ENCODE measurements at regions not wholly inside any gene's neighbourhood (a gene's known extent, or its start where the extent isn't known, plus 50 kb on each side); places are given as distances from the start of the nearest gene placed in this dataset.

DNA sequence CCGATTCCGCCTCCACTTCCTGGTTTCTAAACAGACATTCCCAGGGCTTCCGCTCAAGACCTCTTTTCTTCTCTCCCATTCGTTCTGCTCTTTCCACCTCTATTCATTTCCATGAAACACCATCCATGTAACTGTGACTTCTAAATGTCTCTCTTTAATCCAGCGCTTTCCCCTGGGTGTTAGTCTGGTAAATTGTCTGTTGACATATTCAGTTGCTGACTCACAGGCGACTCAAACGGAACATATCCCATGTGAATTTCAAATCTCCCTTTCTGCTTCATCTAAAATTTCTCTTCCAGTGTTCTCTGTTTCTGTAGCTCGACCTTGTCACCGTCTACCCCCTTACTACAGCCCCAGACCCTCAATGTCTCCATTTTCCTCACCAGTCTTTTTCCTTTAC is 119.1 kb downstream of the PFKFB3 start:
- ChIA-PET POLR2A (no interaction called here), CTCF (no interaction called here)
- DNase-seq (ENCODE audit: extremely low spot score), result no peak
- TF ChIP-seq TARDBP (IDR thresholded peaks at IDR 0.05), result no peak
- no peak for TF ChIP-seq HDGF (IDR thresholded peaks at IDR 0.05; ENCODE audit: borderline replicate concordance)
- no peak for TF ChIP-seq FOXA1 (IDR thresholded peaks at IDR 0.05)
- TF ChIP-seq FOXK2 (IDR thresholded peaks at IDR 0.05), result no peak
- no peak for TF ChIP-seq FOXM1 (IDR thresholded peaks at IDR 0.05; ENCODE audit: borderline replicate concordance)
- TF ChIP-seq BHLHE40 (IDR thresholded peaks at IDR 0.05; ENCODE audit: borderline replicate concordance), result no peak
- TF ChIP-seq L3MBTL2 (conservative IDR thresholded peaks at IDR 0.05), result no peak
- no peak for TF ChIP-seq CTBP1 (IDR thresholded peaks at IDR 0.05; ENCODE audit: borderline replicate concordance)
- TF ChIP-seq ARNT (IDR thresholded peaks at IDR 0.05), result no peak
- TF ChIP-seq, protein P1, sequence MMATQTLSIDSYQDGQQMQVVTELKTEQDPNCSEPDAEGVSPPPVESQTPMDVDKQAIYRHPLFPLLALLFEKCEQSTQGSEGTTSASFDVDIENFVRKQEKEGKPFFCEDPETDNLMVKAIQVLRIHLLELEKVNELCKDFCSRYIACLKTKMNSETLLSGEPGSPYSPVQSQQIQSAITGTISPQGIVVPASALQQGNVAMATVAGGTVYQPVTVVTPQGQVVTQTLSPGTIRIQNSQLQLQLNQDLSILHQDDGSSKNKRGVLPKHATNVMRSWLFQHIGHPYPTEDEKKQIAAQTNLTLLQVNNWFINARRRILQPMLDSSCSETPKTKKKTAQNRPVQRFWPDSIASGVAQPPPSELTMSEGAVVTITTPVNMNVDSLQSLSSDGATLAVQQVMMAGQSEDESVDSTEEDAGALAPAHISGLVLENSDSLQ (IDR thresholded peaks at IDR 0.05), result no peak
- no peak for TF ChIP-seq LEF1 (IDR thresholded peaks at IDR 0.05; ENCODE audit: borderline replicate concordance)
- no peak for TF ChIP-seq SUZ12 (IDR thresholded peaks at IDR 0.05)
- TF ChIP-seq SP1 (IDR thresholded peaks at IDR 0.05), result no peak
- no peak for TF ChIP-seq ZNF384 (IDR thresholded peaks at IDR 0.05)
- TF ChIP-seq ELF4 (IDR thresholded peaks at IDR 0.05), result no peak
- no peak for TF ChIP-seq NFRKB (IDR thresholded peaks at IDR 0.05)

DNA sequence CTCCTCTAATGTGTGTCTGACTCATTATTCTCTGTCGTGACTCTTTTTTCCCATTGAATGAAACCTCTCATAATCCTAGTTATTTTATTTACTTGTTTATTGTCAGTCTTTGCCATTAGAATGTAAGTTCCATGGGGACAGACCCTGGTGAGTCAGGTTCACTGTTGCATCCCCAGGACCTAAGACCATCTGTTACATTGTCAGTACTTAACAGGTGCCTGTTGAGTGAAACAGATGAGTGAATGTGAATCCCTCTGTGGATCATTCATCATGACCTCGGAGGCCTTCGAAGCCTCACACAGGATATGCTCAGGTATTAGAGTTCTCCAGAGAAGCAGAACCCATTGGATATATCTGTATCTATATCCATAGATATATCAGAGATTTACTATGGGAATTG is 120.1 kb downstream of the PFKFB3 start:
- ChIA-PET POLR2A (no interaction called here), CTCF (no interaction called here)
- no peak for TF ChIP-seq LEF1 (IDR thresholded peaks at IDR 0.05; ENCODE audit: borderline replicate concordance)
- no peak for DNase-seq (ENCODE audit: extremely low spot score)

- TF ChIP-seq TARDBP (IDR thresholded peaks at IDR 0.05) (no peak), HDGF (IDR thresholded peaks at IDR 0.05; ENCODE audit: borderline replicate concordance) (no peak)
- POLR2A ChIA-PET, result no interaction called here
- DNase-seq (ENCODE audit: extremely low spot score), result no peak
- CTCF ChIA-PET, result no interaction called here
Measured at GRCh38 chr10:6327961-6328698, 125.4 kb downstream of the PFKFB3 start.

GRCh38 chr10:6328699-6329423 is 126.1 kb downstream of the PFKFB3 start:
- POLR2A ChIA-PET, result no interaction called here
- CTCF ChIA-PET, result no interaction called here
- TF ChIP-seq ZNF384 (IDR thresholded peaks at IDR 0.05), result no peak
- TF ChIP-seq BHLHE40 (IDR thresholded peaks at IDR 0.05; ENCODE audit: borderline replicate concordance), result no peak
- no peak for DNase-seq (ENCODE audit: extremely low spot score)

GRCh38 chr10:6333086-6333485 is 130.4 kb downstream of the PFKFB3 start:
- ChIA-PET POLR2A (no interaction called here), CTCF (no interaction called here)
- no peak for DNase-seq (ENCODE audit: extremely low spot score)
- TF ChIP-seq SP1 (IDR thresholded peaks at IDR 0.05), result no peak
- no peak for TF ChIP-seq TARDBP (IDR thresholded peaks at IDR 0.05)
- no peak for TF ChIP-seq ZNF384 (IDR thresholded peaks at IDR 0.05)
- no peak for TF ChIP-seq FOXK2 (IDR thresholded peaks at IDR 0.05)
- no peak for TF ChIP-seq L3MBTL2 (conservative IDR thresholded peaks at IDR 0.05)
- TF ChIP-seq NFRKB (IDR thresholded peaks at IDR 0.05), result no peak
- TF ChIP-seq ARNT (IDR thresholded peaks at IDR 0.05), result no peak
- no peak for TF ChIP-seq LEF1 (IDR thresholded peaks at IDR 0.05; ENCODE audit: borderline replicate concordance)
- no peak for TF ChIP-seq HDGF (IDR thresholded peaks at IDR 0.05; ENCODE audit: borderline replicate concordance)
- no peak for TF ChIP-seq FOXA1 (IDR thresholded peaks at IDR 0.05)

GRCh38 chr10:6333973-6334372 is 131.2 kb downstream of the PFKFB3 start:
- no peak for DNase-seq (ENCODE audit: extremely low spot score)
- ChIA-PET POLR2A (no interaction called here), CTCF (interaction anchor here (1.3 kb wide), 1 partner anchor 68 kb away, joined by 3 read pairs; no protein-coding TSS in a partner anchor)
- TF ChIP-seq TARDBP (IDR thresholded peaks at IDR 0.05), result no peak

GRCh38 chr10:6336016-6336415 is 133.3 kb downstream of the PFKFB3 start:
- POLR2A ChIA-PET, result no interaction called here
- no peak for DNase-seq (ENCODE audit: extremely low spot score)
- TF ChIP-seq L3MBTL2 (conservative IDR thresholded peaks at IDR 0.05) (no peak), FOXK2 (IDR thresholded peaks at IDR 0.05) (no peak), ZNF384 (IDR thresholded peaks at IDR 0.05) (no peak), HDGF (IDR thresholded peaks at IDR 0.05; ENCODE audit: borderline replicate concordance) (no peak), ELF4 (IDR thresholded peaks at IDR 0.05) (no peak), BHLHE40 (IDR thresholded peaks at IDR 0.05; ENCODE audit: borderline replicate concordance) (no peak), NFRKB (IDR thresholded peaks at IDR 0.05) (no peak), LEF1 (IDR thresholded peaks at IDR 0.05; ENCODE audit: borderline replicate concordance) (no peak), FOXA1 (IDR thresholded peaks at IDR 0.05) (no peak), SP1 (IDR thresholded peaks at IDR 0.05) (no peak), FOXM1 (IDR thresholded peaks at IDR 0.05; ENCODE audit: borderline replicate concordance) (no peak), SUZ12 (IDR thresholded peaks at IDR 0.05) (no peak), TARDBP (IDR thresholded peaks at IDR 0.05) (no peak), CTBP1 (IDR thresholded peaks at IDR 0.05; ENCODE audit: borderline replicate concordance) (no peak), ARNT (IDR thresholded peaks at IDR 0.05) (no peak)
- TF ChIP-seq, protein P1 (IDR thresholded peaks at IDR 0.05), result no peak
- CTCF ChIA-PET, result no interaction called here

All from HEK293T (cell line).